ENCODE measurements at regions not wholly inside any gene's neighbourhood (a gene's known extent, or its start where the extent isn't known, plus 50 kb on each side); places are given as distances from the start of the nearest gene placed in this dataset.
A peak's percentile ranks its signal among the peaks of the same experiment; 100 is the strongest.

DNA sequence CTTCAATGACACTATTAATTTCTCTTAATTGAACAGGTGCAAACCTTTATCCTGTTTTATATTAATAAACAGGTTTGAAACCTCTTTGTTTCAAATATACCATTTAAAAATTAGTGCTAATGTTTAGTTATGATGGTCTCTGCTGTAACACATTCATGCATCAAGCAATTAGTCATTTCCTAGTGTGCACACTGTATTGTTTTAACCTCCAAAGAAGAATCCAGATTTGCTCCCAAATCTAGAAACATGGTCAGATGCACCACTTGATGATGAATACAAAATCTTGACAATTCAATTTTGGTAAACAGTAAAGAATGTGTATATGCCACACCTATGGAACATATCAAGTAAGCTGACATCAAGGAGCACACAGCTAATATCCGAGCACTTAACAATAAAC, 157.1 kb downstream of the TRIML1 start:
- no peaks in the 10 kb centered on the region for H3K36me3 ChIP-seq
- H3K27ac ChIP-seq, result no peak overlapping the region
- DNase-seq (ENCODE audit: low spot score) (no peak), ATAC-seq (ENCODE audit: insufficient number of reproducible peaks, low FRiP score, low read depth) (no peak)
- no peak overlapping the region for H3K4me3 ChIP-seq
- H3K27me3 ChIP-seq (replicated peaks; ENCODE audit: insufficient read depth), result no peaks in the 10 kb centered on the region
- H3K4me1 ChIP-seq (ENCODE audit: control insufficient read depth in 1 of 2, low read depth in 2 of 2), result peaks cover 0 to 24% of the 10 kb centered on the region in 2 donors
- H3K9me3 ChIP-seq, result no peaks in the 10 kb centered on the region
- TF ChIP-seq, protein P1, sequence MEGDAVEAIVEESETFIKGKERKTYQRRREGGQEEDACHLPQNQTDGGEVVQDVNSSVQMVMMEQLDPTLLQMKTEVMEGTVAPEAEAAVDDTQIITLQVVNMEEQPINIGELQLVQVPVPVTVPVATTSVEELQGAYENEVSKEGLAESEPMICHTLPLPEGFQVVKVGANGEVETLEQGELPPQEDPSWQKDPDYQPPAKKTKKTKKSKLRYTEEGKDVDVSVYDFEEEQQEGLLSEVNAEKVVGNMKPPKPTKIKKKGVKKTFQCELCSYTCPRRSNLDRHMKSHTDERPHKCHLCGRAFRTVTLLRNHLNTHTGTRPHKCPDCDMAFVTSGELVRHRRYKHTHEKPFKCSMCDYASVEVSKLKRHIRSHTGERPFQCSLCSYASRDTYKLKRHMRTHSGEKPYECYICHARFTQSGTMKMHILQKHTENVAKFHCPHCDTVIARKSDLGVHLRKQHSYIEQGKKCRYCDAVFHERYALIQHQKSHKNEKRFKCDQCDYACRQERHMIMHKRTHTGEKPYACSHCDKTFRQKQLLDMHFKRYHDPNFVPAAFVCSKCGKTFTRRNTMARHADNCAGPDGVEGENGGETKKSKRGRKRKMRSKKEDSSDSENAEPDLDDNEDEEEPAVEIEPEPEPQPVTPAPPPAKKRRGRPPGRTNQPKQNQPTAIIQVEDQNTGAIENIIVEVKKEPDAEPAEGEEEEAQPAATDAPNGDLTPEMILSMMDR (IDR thresholded peaks at IDR 0.05), result no peak

DNA sequence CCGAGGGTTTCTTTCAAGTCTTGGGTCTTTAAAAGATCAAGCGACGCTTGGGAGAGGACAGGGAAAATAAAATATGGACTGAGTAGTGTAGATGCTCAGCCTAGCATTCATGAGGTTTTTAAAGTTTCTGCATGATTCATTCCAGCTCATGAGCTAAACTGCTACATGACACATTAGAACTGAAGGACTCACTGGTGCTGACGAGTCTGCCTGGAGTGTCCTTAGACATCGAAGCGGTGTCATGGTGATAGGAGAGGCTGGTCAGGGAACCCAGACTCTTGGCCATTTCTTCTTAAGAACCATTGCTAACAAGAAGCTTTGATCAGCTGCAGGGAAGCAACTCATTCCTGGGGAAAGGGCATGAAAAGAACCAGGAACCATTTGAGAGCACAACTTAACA, 158.6 kb downstream of the TRIML1 start:
- no peaks in the 10 kb centered on the region for H3K9me3 ChIP-seq
- no peak overlapping the region for H3K4me3 ChIP-seq
- H3K27ac ChIP-seq, result no peak overlapping the region
- TF ChIP-seq, protein P1 (IDR thresholded peaks at IDR 0.05), result no peak
- no peak for ATAC-seq (ENCODE audit: insufficient number of reproducible peaks, low FRiP score, low read depth)
- H3K4me1 ChIP-seq (ENCODE audit: control insufficient read depth in 1 of 2, low read depth in 2 of 2), result peaks cover 0 to 17% of the 10 kb centered on the region in 2 donors
- no peak for DNase-seq (ENCODE audit: low spot score)
- no peaks in the 10 kb centered on the region for H3K27me3 ChIP-seq (replicated peaks; ENCODE audit: insufficient read depth)
- no peaks in the 10 kb centered on the region for H3K36me3 ChIP-seq

DNA sequence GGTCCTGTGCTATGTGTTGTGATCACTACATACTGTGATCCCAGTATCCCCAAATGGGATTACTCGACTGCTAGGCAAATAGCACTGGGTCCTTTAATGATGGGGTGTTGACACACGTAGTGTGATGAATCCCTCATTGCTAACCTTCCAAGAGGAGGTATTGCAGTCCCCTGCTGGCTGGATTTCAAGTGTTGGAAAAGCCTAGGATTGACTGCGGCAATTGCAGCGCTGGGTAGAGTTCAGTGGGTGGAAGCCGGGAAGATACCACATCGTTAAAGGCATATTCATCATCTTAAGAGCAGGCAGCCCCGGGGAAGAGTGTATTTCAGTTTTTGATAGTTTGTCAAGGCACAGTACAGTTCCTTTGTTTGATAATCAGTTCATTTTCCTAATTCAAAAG, 159.9 kb downstream of the TRIML1 start:
- no peak for ATAC-seq (ENCODE audit: insufficient number of reproducible peaks, low FRiP score, low read depth)

DNA sequence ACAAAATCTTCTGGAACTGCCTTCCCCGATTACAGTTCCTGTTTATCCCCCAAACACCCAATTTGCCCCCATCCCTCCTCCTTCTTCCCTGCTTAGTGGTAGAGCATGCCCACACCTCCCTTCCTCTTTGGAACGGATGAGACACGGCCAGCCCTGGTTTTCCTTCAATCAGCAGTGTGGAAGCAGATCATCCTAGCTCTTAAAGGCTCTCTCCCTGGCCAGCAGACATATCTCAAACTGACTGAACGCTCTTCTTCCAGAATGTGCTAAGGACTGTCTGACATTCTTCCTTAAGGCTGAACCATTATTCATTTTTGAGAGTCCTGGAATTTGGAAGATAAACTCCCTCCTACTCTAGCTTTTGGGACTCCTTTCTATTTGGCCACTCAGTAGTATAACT, 161.1 kb downstream of the TRIML1 start:
- DNase-seq (ENCODE audit: low spot score) (no peak), ATAC-seq (ENCODE audit: insufficient number of reproducible peaks, low FRiP score, low read depth) (no peak)
- no peaks in the 10 kb centered on the region for H3K36me3 ChIP-seq
- H3K4me3 ChIP-seq, result no peak overlapping the region
- TF ChIP-seq, protein P1 (IDR thresholded peaks at IDR 0.05), result no peak
- no peaks in the 10 kb centered on the region for H3K9me3 ChIP-seq
- no peak overlapping the region for H3K27ac ChIP-seq
- H3K4me1 ChIP-seq (ENCODE audit: control insufficient read depth in 1 of 2, low read depth in 2 of 2), result peaks cover 0 to 28% of the 10 kb centered on the region in 2 donors
- no peaks in the 10 kb centered on the region for H3K27me3 ChIP-seq (replicated peaks; ENCODE audit: insufficient read depth)

More for the DNA sequence above, 159.9 kb downstream of the TRIML1 start:
- TF ChIP-seq, protein P1 (IDR thresholded peaks at IDR 0.05), result no peak
- Histone ChIP-seq H3K27ac (no peak overlapping the region), H3K9me3 (no peaks in the 10 kb centered on the region), H3K36me3 (no peaks in the 10 kb centered on the region), H3K4me1 (ENCODE audit: control insufficient read depth in 1 of 2, low read depth in 2 of 2) (peaks cover 0 to 17% of the 10 kb centered on the region in 2 donors), H3K27me3 (replicated peaks; ENCODE audit: insufficient read depth) (no peaks in the 10 kb centered on the region), H3K4me3 (no peak overlapping the region)
- no peak for DNase-seq (ENCODE audit: low spot score)

GRCh38 chr4:188305690-188306089, 166.4 kb downstream of the TRIML1 start:
- no peaks in the 10 kb centered on the region for H3K27me3 ChIP-seq (replicated peaks; ENCODE audit: insufficient read depth)
- H3K36me3 ChIP-seq, result no peaks in the 10 kb centered on the region
- TF ChIP-seq, protein P1 (IDR thresholded peaks at IDR 0.05), result no peak
- DNase-seq (ENCODE audit: low spot score), result no peak
- ATAC-seq (ENCODE audit: insufficient number of reproducible peaks, low FRiP score, low read depth), result no peak
- H3K4me3 ChIP-seq, result no peak overlapping the region
- peak overlapping the region; percentile 10 to 53 for H3K27ac ChIP-seq
- H3K4me1 ChIP-seq (ENCODE audit: control insufficient read depth in 1 of 2, low read depth in 2 of 2), result peaks cover 0 to 16% of the 10 kb centered on the region in 2 donors
- H3K9me3 ChIP-seq, result no peaks in the 10 kb centered on the region
